Activated naive CD4-positive, alpha-beta T cell treated with anti-CD3 and anti-CD28 coated beads, Interleukin-2, amount 50 U/mL, for 16 hours (primary cell): ENCODE measurements at regions not wholly inside any gene's neighbourhood (a gene's known extent, or its start where the extent isn't known, plus 50 kb on each side); places are given as distances from the start of the nearest gene placed in this dataset.
"Not testable (repeated sequence)": the region's sequence is repeated elsewhere in the genome, so short reads cannot be mapped to it uniquely, and the experiment has no call there.

Experiments used
- DNase-seq: peaks from one replicate; pipeline ENCODE4 v3.0.0-alpha.2; 2020

GRCh38 chr9:78879324-78880100 is 582.6 kb downstream of the PSAT1 start:
- no peak for DNase-seq

GRCh38 chr9:78881295-78881694 is 584.4 kb downstream of the PSAT1 start:
- DNase-seq: no peak

- no peak for DNase-seq
Observed at GRCh38 chr9:78882481-78882880, 585.6 kb downstream of the PSAT1 start.

GRCh38 chr9:78884611-78885150 is 587.8 kb downstream of the PSAT1 start:
- DNase-seq: no peak

- DNase-seq: no peak
Observed at GRCh38 chr9:78892182-78892581, 595.3 kb downstream of the PSAT1 start.

- no peak for DNase-seq
Observed at GRCh38 chr9:78892769-78893168, 595.8 kb downstream of the PSAT1 start.

GRCh38 chr9:78893774-78894401 is 597.0 kb downstream of the PSAT1 start:
- no peak for DNase-seq

GRCh38 chr9:78896479-78896878 is 599.6 kb downstream of the PSAT1 start:
- no peak for DNase-seq

- no peak for DNase-seq
Observed at GRCh38 chr9:78898234-78898633, 601.3 kb downstream of the PSAT1 start.

- DNase-seq: no peak
Observed at GRCh38 chr9:78899006-78899405, 602.1 kb downstream of the PSAT1 start.

GRCh38 chr9:78900500-78900899 is 603.6 kb downstream of the PSAT1 start:
- no peak for DNase-seq

GRCh38 chr9:78902051-78902450 is 605.1 kb downstream of the PSAT1 start:
- DNase-seq: no peak

- no peak for DNase-seq
Observed at GRCh38 chr9:78903581-78903980, 606.7 kb downstream of the PSAT1 start.

GRCh38 chr9:78904686-78905085 is 607.8 kb downstream of the PSAT1 start:
- DNase-seq: no peak

GRCh38 chr9:78905387-78905786 is 608.5 kb downstream of the PSAT1 start:
- no peak for DNase-seq

GRCh38 chr9:78905986-78906755 is 609.2 kb downstream of the PSAT1 start:
- DNase-seq: no peak

- no peak for DNase-seq
Observed at GRCh38 chr9:78909566-78909965, 612.6 kb downstream of the PSAT1 start.

GRCh38 chr9:78916884-78917283 is 620.0 kb downstream of the PSAT1 start:
- not testable (repeated sequence) for DNase-seq

GRCh38 chr9:78918976-78919375 is 622.1 kb downstream of the PSAT1 start:
- DNase-seq: no peak

- DNase-seq: no peak
Observed at GRCh38 chr9:78919701-78920100, 622.8 kb downstream of the PSAT1 start.

GRCh38 chr9:78921341-78921740 is 624.4 kb downstream of the PSAT1 start:
- DNase-seq: no peak

- no peak for DNase-seq
Observed at GRCh38 chr9:78923966-78924659, 627.2 kb downstream of the PSAT1 start.
